GM12878 (cell line): ENCODE measurements at regions not wholly inside any gene's neighbourhood (a gene's known extent, or its start where the extent isn't known, plus 50 kb on each side); places are given as distances from the start of the nearest gene placed in this dataset.

ENCODE experiments used
- ATAC-seq: fragments of 200-7000 bp; cut with Tn5 transposase; 3 replicates; pipeline ENCODE4 v1.9.1; 2020; ENCODE audit warnings: mild to moderate bottlenecking, moderate library complexity
- BruUV-seq: library from RNA; stranded (reverse); fragments of 400-500 nt; replicated peaks from 2 replicates; lab custom pipeline; 2021; lab: Mats Ljungman, UMichigan
- CTCF ChIA-PET: fragments of 300-600 bp; sonication (Branson Sonifier 250); formaldehyde crosslinking; extraction: SDS; loops from one replicate; lab custom pipeline; 2021; ENCODE audit warnings: inconsistent platforms; lab: Yijun Ruan, JAX
- POLR2A ChIA-PET: fragments of 350-600 bp; formaldehyde crosslinking; extraction: SDS; loops from one replicate; lab custom pipeline; 2021; ENCODE audit warnings: inconsistent platforms; lab: Charles Lee
- RAD21 ChIA-PET: fragments of 300-600 bp; sonication (Branson Sonifier 250); formaldehyde crosslinking; loops from one replicate; lab custom pipeline; 2023; ENCODE audit warnings: antibody characterized with exemption; ENCODE audit not compliant: unreplicated experiment; lab: Charles Lee
- SMC1A ChIA-PET: fragments of 300-600 bp; sonication (Branson Sonifier 250); formaldehyde crosslinking; loops from one replicate; lab custom pipeline; 2023; ENCODE audit not compliant: unreplicated experiment, uncharacterized antibody; lab: Charles Lee
- DNase-seq: peaks from one replicate; pipeline ENCODE4 v3.0.0-alpha.2; 2011; ENCODE audit warnings: low read depth, low spot score
- FAIRE-seq: peaks from 3 replicates; lab custom pipeline; 2011; peaks lifted over from hg19 to GRCh38; lab: Jason Lieb, UNC
- H2AFZ ChIP-seq: 2 replicates; pipeline ENCODE4 v1.6.0; 2011; ENCODE audit warnings: low read depth, low read length, control low read depth; ENCODE audit not compliant: control insufficient read depth
- H3K27ac ChIP-seq: 2 replicates; pipeline ENCODE4 v1.5.1; 2011; ENCODE audit warnings: control low read depth; ENCODE audit not compliant: control insufficient read depth, insufficient read depth
- H3K27me3 ChIP-seq, 2 experiments: replicated peaks in 1 of 2; 2 replicates each; pipeline versions ENCODE4 v1.6.0 to v1.6.1; 2011; ENCODE audit warnings: low read length in 1 of 2; ENCODE audit not compliant: control insufficient read depth in 2 of 2, insufficient read depth in 2 of 2
- H3K36me3 ChIP-seq, 2 experiments: 2 replicates each; pipeline ENCODE4 v1.5.1; 2011; ENCODE audit warnings: low read length in 1 of 2; ENCODE audit not compliant: control insufficient read depth in 2 of 2, insufficient read depth in 2 of 2
- H3K4me1 ChIP-seq: 2 replicates; pipeline ENCODE4 v1.6.1; 2011; ENCODE audit warnings: mild to moderate bottlenecking, low read length, moderate library complexity, mixed read lengths; ENCODE audit not compliant: control insufficient read depth, insufficient read depth
- H3K4me2 ChIP-seq: 2 replicates; pipeline ENCODE4 v1.6.0; 2011; ENCODE audit warnings: control low read depth; ENCODE audit not compliant: control insufficient read depth, insufficient read depth
- H3K4me3 ChIP-seq: fragments of 200-600 bp; sonication (generic); 2 replicates; pipeline ENCODE4 v1.5.1; 2016
- H3K79me2 ChIP-seq: 2 replicates; pipeline ENCODE4 v1.6.0; 2011; ENCODE audit warnings: low read length; ENCODE audit not compliant: control insufficient read depth, insufficient read depth
- H3K9ac ChIP-seq: 2 replicates; pipeline ENCODE4 v1.8.0; 2011; ENCODE audit warnings: low read length, control low read depth, mixed read lengths; ENCODE audit not compliant: control insufficient read depth, insufficient read depth
- H3K9me3 ChIP-seq: replicated peaks from 3 replicates; pipeline ENCODE4 v1.5.1; 2011; ENCODE audit warnings: mild to moderate bottlenecking, low read length; ENCODE audit not compliant: control insufficient read depth, insufficient read depth
- H4K20me1 ChIP-seq: 2 replicates; pipeline ENCODE4 v1.6.0; 2011; ENCODE audit not compliant: control insufficient read depth, insufficient read depth
- CHD4 ChIP-seq: fragments of 200-600 bp; sonication (generic); IDR thresholded peaks from 2 replicates; pipeline ENCODE4 v1.6.1; 2016; ENCODE audit warnings: mild to moderate bottlenecking
- CREM ChIP-seq: IDR thresholded peaks from 2 replicates; pipeline ENCODE4 v1.6.1; 2014; ENCODE audit warnings: antibody characterized with exemption, low read depth
- EED ChIP-seq: sonication (generic); IDR thresholded peaks from 2 replicates; pipeline ENCODE4 v1.6.1; 2016; ENCODE audit warnings: antibody characterized with exemption, low read depth
- IKZF1 ChIP-seq: fragments of 450-650 bp; conservative IDR thresholded peaks from 2 replicates; pipeline ENCODE4 v1.6.1; 2017; ENCODE audit warnings: antibody characterized with exemption, mild to moderate bottlenecking
- JUNB ChIP-seq: IDR thresholded peaks from 2 replicates; pipeline ENCODE4 v1.6.1; 2016; ENCODE audit warnings: antibody characterized with exemption, mild to moderate bottlenecking
- JUND ChIP-seq: IDR thresholded peaks from 2 replicates; pipeline ENCODE4 v1.6.1; 2012; ENCODE audit warnings: low read depth, mild to moderate bottlenecking, low read length, improper control_type of control experiment, moderate library complexity
- MXI1 ChIP-seq: fragments of 150-350 bp; IDR thresholded peaks from 2 replicates; pipeline ENCODE4 v1.6.1; 2011; ENCODE audit warnings: low read depth, mild to moderate bottlenecking, inconsistent platforms, low read length, improper control_type of control experiment
- PAX8 ChIP-seq: fragments of 450-650 bp; IDR thresholded peaks from 2 replicates; pipeline ENCODE4 v1.6.1; 2017; ENCODE audit warnings: mild to moderate bottlenecking, moderate library complexity
- RFX5 ChIP-seq: IDR thresholded peaks from 2 replicates; pipeline ENCODE4 v1.6.1; 2011; ENCODE audit warnings: low read depth, low read length, improper control_type of control experiment
- ZNF217 ChIP-seq: fragments of 450-650 bp; IDR thresholded peaks from 2 replicates; pipeline ENCODE4 v1.6.1; 2017; ENCODE audit warnings: antibody characterized with exemption, mild to moderate bottlenecking
- ZNF274 ChIP-seq: IDR thresholded peaks from one replicate; pipeline ENCODE4 v1.8.0; 2011; ENCODE audit not compliant: insufficient read length, insufficient read depth
- ZSCAN29 ChIP-seq: fragments of 450-650 bp; IDR thresholded peaks from 2 replicates; pipeline ENCODE4 v1.6.1; 2017; ENCODE audit warnings: mild to moderate bottlenecking, moderate library complexity
- WGBS: methylation state at CpG from one replicate; pipeline ENCODE4 v1.1.6; 2016; ENCODE audit warnings: low lambda C conversion rate; ENCODE audit not compliant: insufficient replicate concordance, insufficient coverage; ENCODE audit errors: missing lambda C conversion rate; 5-methylcytosine and 5-hydroxymethylcytosine counted together
- in situ Hi-C: fragments of 300-500 bp; cut with MboI; formaldehyde crosslinking; loops from 9 replicates; pipeline ENCODE4 v1.14.3; 2018; ENCODE audit warnings: mixed read lengths
- intact Hi-C: fragments of 100-400 bp; cut with micrococcal nuclease; formaldehyde crosslinking; loops from one replicate; pipeline ENCODE4 v1.14.2; 2022; ENCODE audit not compliant: unreplicated experiment

GRCh38 chr1:60746278-60746791, 336.0 kb upstream of the NFIA start:
- no peaks in the 10 kb centered on the region for H3K4me1 ChIP-seq
- CTCF ChIA-PET: no interaction called here

GRCh38 chr1:60745484-60745883, 336.9 kb upstream of the NFIA start:
- CTCF ChIA-PET: no interaction called here
- RAD21 ChIA-PET: no interaction called here
- no peak overlapping the region for H3K9ac ChIP-seq
- POLR2A ChIA-PET: no interaction called here
- no peaks in the 10 kb centered on the region for H4K20me1 ChIP-seq
- H2AFZ ChIP-seq: no peak overlapping the region
- BruUV-seq: no TSS peak
- ATAC-seq (no peak), DNase-seq (no peak), FAIRE-seq (no peak)
- WGBS: 0% methylated on average over 2 of the region's 2 CpGs
- no peak overlapping the region for H3K4me2 ChIP-seq
- SMC1A ChIA-PET: interaction anchor here (0.7 kb wide), 1 partner anchor 346 kb away, joined by 3 read pairs; no protein-coding TSS in a partner anchor
- H3K36me3 ChIP-seq: no peaks in the 10 kb centered on the region
- in situ Hi-C loops: no loop called here
- H3K4me3 ChIP-seq: no peak overlapping the region
- no peak overlapping the region for H3K27ac ChIP-seq
- intact Hi-C loops: no loop called here
- no peak for TF ChIP-seq ZNF217
- TF ChIP-seq ZSCAN29: no peak
- TF ChIP-seq IKZF1: no peak
- TF ChIP-seq CHD4: no peak
- no peak for TF ChIP-seq CREM
- no peak for TF ChIP-seq PAX8
- no peak for TF ChIP-seq JUNB
- H3K9me3 ChIP-seq: no peaks in the 10 kb centered on the region
- H3K27me3 ChIP-seq: no peaks in the 10 kb centered on the region
- H3K4me1 ChIP-seq: no peaks in the 10 kb centered on the region
- H3K79me2 ChIP-seq: no peaks in the 10 kb centered on the region

More at GRCh38 chr1:60746278-60746791, 336.0 kb upstream of the NFIA start:
- in situ Hi-C loops: no loop called here
- ChIA-PET SMC1A (no interaction called here), RAD21 (no interaction called here), POLR2A (no interaction called here)
- Histone ChIP-seq H3K27me3 (no peaks in the 10 kb centered on the region), H3K4me3 (no peak overlapping the region), H3K27ac (no peak overlapping the region), H4K20me1 (no peaks in the 10 kb centered on the region), H3K79me2 (no peaks in the 10 kb centered on the region), H3K4me2 (no peak overlapping the region), H3K9ac (no peak overlapping the region), H3K36me3 (no peaks in the 10 kb centered on the region), H2AFZ (no peak overlapping the region), H3K9me3 (no peaks in the 10 kb centered on the region)
- DNase-seq (no peak), FAIRE-seq (no peak), ATAC-seq (no peak)
- WGBS: 18% methylated on average over 11 of the region's 13 CpGs
- no TSS peak for BruUV-seq
- intact Hi-C loops: no loop called here
- TF ChIP-seq RFX5 (no peak), MXI1 (no peak), EED (no peak), JUND (no peak), ZNF274 (no peak)
